HG03432 (cell line): ENCODE measurements at regions not wholly inside any gene's neighbourhood (a gene's known extent, or its start where the extent isn't known, plus 50 kb on each side); places are given as distances from the start of the nearest gene placed in this dataset.

Experiments
- ATAC-seq: cut with Tn5 transposase; IDR thresholded peaks from one replicate; pipeline ENCODE4 v1.9.1; 2021; ENCODE audit warnings: mild to moderate bottlenecking, moderate library complexity; ENCODE audit not compliant: unreplicated experiment

DNA sequence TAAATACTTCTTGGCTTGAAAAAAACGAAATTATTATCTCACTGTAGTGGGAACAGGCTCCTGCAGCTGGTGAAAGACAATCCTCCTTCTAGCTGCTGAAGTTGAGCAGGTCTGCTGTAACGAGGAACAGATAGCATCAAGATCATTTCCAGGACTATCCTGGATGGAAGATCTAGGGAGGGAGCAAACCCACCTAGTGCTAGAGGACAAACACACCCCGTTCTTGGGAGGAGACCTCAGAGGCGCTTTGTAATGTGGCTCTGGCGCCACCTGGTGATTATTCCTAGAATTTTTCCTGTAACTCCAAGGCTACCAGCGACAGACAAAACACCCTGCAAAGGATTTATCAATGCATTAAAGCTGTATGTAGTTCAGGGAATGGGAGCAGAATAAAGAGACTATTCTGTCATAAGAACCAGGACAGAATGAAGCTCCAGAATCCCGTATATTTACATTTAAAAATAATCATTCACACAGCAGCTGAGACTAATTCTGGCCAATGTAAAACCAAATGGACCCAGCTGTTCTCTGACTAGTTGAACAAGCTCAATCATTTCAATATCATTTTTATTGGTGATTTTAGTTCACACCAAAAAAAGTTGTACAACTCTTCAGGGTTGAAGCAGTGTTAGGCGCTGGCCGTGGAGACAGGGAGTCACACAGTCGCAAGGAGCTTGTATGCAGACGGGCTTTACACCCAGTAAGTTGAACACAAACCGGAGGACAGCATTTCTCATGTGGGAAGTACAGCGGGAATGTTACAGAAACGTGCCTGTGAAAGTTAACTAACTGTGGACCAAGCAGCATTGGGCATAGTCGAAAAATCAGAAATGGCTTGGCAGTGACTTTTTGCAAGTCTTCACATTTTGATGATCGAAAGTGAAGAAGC is 290.3 kb downstream of the TRIB2 start:
- ATAC-seq: peak; percentile 91

DNA sequence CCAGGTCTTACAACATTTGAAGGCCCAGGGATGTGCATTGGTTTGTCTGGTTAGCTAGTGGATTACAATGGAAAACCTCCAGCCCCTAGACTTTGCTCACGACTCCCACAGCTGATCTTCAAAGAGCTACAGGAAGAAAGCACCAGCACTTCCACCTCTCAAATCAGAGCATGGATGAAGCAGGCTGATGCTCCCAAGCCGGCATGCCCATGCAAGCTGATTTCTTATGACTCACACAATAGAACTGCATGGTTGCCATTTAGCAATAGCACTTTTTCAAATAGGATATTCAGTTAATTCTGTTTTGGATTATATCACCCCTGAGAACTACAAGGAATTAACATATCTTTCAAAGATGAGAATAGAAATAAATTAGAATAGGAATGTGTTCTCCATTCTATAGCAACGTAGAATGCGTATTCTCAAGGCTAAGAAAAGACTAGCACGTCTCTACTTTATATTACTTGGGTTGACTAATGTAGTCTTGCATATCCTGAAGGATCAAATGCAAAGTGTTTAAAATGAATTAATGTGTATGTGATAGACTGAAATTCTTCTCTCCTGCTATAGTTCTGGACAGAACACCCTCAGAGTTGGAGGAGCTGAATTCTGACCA is 292.4 kb downstream of the TRIB2 start:
- no peak for ATAC-seq

DNA sequence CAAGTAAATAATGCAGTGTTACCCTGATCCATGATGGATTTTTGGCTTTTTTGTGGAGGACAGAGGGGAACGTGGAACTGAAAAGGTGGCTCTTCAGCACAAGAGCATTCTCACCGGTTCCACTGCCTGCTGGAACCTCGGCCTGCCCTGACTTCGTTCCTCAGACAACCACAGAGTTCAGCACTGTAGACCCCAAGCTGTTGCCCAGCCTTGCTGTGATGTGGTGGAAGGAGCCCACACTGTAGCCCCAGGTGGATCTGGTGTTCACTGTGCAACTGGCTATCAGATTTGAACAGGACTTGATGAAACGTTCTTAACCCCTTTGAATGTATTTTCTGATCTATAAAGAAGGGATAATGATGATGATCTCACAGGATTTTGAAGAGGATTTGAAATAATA is 293.5 kb downstream of the TRIB2 start:
- ATAC-seq: no peak

DNA sequence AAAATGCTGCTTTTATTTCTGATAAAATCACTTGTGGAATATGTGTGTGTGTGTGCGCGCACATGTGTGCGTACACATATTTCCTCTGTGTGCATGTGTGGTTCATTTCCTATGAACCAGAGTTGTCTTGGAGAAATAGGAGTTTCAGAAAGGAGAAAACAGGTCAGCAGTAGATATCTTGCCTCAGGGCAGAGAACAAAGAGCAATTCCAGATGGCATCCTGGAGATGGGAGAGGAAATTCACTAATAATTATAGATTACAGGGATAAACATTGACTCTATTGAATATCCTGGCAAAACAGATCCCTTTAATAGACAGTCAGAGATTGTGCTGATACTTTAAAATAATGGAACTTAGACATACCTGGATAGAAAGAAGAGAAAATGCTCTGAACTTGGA is 298.0 kb downstream of the TRIB2 start:
- no peak for ATAC-seq

DNA sequence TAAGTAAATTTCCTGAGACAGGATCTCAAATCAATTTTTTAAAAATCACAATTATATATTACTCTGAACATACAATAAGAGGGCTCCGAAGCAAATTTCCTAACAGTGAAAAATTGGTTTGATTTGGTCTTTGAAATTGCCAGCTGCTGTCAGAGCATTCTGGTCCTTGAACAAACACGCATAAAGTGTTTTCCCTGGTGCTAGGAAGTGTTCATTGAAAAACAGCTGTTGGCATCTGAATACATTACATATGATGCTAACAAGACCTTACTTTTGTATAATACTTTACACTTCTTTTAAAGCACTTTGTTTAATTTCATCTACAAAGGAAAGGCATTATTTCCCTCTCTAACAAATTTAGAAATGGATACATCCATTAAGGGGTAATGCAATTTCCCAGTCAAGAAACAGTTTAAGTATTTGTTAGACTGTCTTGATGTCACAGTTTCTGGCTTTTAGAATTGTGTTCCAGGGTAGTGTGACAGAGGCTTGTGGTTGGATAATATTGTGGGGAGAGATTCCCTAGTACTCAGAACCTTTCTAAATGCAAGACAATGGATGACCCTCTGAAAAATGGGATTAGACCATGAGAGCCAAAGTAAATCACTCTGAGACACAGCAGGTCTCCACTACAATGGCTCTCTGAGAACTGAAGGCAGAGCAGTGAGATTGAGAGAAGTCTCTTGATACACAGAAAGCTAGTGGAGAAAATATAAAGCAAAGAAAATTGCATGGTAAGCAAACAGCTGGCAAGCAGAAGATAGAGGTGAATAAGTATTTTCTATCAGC is 299.0 kb downstream of the TRIB2 start:
- no peak for ATAC-seq

DNA sequence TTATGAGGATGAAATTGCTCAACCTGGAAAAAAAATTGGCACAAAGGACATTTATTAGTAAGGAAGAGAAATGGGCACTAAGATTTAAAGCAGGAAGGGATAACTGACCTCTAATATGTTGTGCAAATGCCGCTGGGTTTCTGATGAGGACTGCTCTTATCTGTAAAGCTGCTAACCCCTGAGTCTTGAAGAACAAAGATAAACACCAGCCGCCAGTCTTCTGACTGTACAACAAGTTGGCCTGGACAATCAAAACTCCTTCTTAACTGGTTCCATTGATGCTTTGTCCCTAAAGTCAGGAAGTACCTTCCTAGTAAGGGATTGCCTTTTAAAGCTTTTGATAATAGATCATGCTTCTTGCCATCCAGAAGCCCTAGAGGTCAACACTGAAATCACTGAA is 301.8 kb downstream of the TRIB2 start:
- no peak for ATAC-seq

DNA sequence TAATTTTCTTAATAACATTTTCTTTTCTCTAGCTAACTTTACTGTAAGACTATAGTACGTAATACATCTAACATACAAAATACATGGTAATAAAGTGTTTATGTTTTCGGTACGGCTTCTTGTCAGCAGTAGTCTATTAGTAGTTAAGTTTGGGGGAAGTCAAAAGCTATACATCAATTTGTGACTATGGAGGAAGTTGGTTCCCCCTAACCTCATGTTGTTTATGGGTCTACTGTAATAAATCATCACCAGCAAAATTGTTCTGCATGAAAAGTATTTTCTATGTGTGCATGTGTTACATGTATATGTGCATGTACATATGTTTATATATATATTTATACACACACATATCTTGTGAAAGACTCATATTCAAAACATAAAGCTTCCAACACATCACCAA is 303.0 kb downstream of the TRIB2 start:
- ATAC-seq: no peak

DNA sequence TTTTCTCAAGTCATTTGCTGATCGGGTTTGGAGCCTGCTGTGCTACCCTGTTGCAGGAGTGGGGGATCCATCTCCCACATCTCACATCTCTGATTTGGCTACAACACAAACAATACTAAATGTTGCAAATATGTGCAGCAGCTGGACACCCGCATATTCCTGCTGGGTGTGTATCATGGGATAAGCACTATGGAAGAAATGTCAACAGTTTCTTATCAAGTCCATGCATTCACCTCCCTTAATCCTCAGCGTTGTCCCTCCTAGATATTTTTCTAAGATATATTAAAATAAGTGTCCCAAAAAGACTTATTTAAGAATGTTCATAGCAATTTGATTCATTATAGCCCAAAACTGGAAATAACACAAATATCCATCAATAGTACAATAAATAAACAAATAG is 303.7 kb downstream of the TRIB2 start:
- no peak for ATAC-seq

DNA sequence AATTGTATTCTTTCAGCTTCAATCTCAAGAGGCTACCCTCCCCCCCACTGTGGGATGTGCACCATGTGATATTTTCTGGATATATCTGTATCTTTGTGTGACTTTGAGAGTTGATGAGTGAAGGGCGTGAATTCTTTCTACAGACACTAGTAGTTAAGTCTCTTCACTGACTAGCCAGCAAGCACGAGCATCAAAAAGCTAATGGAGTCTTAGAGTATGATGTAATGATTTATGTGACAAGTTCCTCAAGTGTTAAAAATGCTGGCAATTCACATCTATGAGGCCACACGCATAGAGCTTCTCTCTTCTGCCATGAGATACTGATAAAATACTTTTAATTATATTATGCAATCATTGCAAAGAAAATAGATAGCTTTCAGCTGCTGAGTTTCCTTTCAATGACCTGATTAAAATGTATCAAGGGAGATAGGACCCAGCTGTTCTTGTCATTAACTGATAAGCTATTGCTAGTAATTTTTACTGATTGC is 304.8 kb downstream of the TRIB2 start:
- ATAC-seq: no peak

DNA sequence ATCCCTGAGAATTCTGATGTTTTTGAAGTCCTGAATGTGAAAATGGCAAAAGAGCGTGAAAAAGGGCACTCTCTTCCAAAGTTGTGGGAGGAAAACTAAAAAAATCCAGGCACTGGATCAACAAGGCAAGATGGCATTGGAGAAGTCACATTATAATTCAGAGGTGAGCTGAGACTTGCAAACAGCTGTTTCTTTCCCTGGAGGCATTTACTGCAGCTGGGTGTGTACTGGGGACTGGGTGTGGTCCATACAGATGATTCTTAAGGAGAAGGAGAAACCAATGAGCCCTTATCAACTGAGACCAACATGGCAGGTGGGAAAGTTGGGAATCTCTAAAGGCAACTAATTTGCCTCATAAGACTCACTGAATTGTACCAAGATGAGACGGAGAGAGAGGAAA is 313.9 kb downstream of the TRIB2 start:
- ATAC-seq: no peak

DNA sequence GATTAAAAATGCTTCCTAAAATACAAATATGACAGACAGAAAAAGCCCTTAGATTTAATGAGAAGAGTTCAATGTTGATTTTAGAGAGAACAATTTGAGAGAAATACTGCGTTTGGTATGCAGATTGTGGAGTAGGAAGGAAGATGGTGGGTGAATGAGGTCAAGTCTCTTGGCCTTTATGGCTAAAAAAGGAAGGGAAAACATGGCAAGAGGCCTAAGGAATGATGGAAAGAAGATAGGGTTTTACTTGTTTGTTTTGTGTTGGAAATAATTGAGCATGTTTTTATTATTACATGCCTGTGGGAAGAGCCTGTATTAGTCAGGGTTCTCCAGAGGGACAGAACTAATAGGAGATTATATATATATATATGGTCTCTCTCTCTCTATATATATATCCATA is 318.1 kb downstream of the TRIB2 start:
- ATAC-seq: no peak

DNA sequence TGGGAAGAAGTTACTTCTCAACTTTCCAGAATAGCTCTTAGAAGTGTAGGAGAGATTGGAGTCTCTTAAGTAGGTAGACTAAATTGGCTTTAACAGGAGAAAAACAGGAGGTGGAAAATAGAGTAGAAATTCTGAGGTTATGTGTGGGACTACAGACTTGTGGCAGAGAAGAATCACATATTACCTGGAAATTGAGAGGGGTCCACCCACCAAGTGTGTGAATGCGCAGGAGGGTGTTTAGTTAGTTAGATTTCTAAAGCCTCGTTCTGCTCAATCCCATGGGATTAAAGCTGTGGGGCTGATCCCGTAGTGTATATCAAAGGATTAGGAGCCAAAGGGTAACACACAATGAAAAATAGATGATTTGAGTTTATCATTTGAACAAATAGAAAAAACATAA is 319.1 kb downstream of the TRIB2 start:
- ATAC-seq: no peak

DNA sequence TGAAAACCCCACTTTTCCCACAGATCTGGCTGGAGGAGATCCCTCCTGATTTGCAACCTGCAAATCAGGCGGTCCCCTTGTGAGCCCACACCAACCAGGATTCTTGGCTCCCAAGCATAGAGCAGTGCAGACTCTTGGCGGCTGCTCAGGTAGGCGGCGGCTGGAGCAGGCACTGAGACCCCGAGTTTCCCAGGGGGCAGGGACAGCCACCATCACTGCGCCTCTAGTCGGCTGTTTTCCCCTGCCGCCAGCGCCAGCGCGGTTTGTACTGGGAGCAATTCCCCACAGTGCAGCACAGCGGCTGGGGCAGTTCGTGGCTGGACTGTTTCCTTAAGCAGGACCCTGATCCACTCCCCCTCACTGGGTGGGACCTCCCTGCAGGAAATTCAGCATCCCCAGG is 323.3 kb downstream of the TRIB2 start:
- ATAC-seq: no peak

DNA sequence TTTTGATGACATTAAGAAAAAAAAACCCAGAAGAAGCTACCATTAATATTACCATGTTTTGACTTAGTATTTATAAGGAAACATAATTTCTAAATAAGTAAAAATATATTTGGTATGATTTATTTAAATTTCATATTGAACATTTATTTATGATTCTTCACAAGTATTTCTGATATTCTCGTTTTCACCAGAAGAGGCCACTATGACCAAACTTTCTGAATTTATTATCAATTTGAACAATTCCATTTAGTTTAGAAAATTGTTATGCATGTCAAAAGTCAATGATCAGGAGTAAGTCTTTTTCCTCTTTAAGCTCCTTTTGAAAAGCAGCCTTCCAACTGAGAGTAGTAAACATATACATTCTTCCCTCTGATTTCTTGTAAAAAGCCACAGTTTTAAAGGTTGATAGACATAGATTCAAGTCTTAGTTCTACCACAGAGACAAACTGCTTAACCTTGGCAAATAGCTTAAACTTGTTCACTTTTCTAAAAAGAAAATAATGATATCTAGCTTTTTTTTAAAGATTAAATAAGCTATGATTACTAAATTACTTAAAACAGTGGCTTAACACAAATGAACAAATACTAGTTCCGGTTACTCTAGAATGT is 329.9 kb downstream of the TRIB2 start:
- ATAC-seq: no peak

DNA sequence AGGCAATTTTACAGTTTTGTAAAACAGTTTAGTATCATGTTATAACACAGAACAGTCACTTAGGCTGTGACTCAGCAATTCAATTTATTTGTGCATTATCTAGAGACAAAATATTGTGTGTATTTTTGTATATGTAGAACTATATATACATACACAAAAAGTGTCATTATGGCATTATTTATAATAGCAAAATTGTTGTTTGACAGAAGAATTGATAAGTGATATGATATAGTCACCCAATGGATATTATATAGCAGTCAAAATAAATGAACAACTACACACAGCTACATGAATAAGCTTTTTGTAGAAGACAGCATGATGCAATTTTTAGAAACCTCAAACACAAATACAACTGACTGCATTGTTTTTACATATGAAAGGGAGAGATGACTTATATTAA is 334.0 kb downstream of the TRIB2 start:
- ATAC-seq: no peak

DNA sequence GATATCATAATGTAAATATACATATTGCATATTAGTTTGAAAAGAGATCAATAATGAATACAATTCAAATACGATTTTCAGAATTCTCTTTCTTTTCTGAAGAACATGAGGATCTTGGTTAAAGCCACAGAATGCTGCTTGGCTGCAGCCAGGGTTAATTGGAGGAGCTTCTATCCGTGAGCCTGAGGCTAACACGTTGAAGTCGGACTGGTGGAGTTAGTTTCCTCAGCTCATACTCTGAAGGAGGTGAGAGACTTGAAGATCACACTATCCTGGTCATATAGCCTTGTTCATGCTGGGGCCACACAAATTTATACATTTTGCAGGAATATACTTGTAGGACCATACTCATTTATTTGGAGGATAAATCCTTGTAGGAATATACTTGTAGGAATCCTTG is 335.8 kb downstream of the TRIB2 start:
- no peak for ATAC-seq

DNA sequence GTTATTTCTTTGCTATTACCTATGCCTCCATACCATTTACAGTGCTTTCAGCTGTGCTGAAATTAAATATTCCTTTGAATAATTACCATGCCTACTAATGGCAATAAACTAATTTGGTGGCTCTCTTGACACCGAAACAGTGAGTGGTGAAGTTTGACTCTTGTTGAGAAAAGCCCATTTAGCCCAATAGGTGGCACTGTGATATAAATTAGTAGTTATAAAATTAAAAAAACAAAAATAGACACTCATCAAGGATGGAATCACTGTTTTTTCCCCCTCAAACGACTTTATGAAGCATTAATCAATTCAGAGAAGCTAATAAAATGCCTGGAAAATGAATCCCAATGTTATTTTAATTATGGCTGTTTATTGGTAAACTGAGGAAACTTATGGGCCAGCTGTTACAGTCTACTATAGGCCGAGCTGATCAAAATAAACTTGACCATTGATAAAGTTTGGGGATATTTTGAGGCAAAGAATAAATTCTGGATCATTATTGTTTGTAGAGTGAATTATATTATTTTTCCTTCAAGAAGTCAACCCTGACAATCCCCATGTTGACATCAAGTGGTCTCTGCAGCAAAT is 339.6 kb downstream of the TRIB2 start:
- no peak for ATAC-seq

DNA sequence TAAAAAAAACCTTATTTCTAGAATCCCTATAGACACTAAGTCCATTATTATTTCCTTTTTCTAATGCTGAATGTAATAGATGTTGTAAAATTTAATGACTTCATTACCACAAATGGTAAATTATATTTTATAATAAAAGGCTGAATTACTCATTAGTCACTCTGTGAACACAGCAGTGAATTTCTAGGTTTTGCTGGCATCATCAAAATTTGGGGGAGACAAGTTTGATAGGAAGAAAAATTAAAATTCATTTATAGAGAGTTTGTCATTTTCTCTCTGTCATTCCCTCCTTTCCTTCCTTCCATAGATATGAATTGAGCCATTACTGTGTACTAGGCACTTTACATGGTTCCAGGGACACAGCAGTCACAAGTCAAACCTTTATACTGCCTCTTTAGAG is 340.9 kb downstream of the TRIB2 start:
- no peak for ATAC-seq

DNA sequence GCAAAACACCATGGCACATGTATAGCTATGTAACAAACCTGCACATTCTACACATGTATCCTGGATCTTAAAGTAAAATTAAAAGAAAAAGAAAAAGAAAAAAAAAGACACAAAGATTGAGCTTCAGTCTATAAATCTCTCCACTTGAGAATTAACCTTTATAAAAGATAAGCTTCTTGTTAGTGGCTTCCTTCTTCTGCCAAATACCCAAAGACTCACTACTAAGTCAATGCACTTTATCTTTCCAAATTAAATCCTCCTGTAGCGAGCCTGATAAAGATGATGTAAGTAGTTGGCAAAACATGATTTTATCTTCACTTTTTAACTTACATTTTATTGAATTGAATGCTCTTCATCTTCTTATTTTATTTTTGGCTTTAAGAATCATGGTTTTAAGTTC is 349.9 kb downstream of the TRIB2 start:
- no peak for ATAC-seq

DNA sequence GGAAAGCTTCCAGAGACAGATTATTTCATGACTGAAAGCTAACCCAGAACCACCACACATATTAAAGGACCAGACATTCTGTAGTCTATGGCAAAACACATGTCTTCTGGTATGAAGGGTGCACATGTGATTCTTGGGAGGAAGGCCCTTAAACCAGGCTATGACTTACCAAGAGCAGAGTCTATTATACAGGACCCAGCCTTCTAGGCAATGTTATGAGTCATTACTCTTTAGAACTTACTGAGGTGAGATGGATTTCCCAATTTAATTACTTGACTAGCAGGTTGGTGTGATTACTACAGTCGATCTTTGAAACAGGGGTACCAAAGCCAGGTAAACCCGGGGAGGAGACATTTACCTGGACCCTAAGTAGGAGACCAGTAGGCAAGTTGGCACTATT is 350.8 kb downstream of the TRIB2 start:
- no peak for ATAC-seq

DNA sequence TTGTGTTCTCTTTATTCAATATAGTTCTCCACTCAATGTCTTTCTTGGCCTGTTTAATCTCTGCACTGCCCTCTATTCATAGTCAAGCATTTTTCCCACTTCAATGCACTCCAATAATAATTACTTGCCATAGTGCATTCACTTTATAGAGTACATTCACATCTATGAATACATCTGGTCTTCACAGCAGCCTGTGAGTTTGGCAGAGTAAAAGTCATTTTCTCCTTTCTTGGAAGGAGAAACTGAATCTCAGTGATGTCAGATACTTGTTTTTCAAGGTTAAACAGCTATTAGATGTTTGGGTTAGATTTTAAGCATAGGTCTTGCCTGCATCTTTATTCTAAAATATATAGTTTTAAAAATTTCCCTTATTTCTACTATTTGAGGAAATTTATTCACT is 373.2 kb downstream of the TRIB2 start:
- ATAC-seq: no peak
